ENCODE measurements at regions not wholly inside any gene's neighbourhood (a gene's known extent, or its start where the extent isn't known, plus 50 kb on each side); places are given as distances from the start of the nearest gene placed in this dataset.
A peak's percentile ranks its signal among the peaks of the same experiment; 100 is the strongest.

DNA sequence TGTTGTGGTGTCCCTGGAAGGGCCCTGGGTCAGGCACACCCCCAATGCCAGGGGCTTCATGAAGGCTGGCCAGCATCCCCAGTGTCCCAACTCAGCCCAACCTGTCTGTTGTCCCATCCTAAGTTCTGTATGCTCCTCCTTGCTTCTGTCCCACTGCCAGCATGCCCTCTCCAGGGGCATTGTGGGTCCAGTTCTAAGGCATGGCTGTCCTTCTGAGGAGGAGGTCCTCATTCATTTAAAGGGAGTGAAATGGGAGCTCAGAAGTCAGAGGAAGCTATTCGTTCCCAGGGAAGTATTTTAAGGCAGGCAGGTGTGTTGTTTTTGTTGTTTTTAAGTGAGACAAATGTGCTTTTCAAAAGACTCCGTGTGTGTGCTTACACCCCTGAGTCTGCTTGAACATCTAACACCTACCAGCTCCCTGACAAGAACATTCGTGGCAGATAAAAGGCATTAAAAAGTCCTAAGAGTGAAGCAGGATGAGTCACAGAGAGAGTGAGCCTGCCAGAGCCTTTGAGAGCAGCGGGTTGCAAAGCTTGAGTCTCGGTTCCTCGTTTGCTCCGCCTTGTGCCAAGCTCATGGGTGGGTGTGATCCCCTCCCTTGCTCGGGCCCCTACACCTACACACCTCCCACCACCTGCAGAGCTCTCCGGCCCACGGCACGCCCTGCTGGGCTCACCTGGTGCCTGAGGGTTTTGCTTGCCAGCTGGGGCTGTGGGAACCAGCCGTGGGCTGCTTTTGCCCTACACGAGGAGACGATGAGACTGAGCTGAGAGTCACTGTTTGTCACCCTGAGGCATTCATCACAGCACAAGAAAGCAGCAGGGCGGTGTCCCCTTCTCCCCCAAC is 183.4 kb upstream of the TOPAZ1 start:
- peak; percentile 57 for DNase-seq

DNA sequence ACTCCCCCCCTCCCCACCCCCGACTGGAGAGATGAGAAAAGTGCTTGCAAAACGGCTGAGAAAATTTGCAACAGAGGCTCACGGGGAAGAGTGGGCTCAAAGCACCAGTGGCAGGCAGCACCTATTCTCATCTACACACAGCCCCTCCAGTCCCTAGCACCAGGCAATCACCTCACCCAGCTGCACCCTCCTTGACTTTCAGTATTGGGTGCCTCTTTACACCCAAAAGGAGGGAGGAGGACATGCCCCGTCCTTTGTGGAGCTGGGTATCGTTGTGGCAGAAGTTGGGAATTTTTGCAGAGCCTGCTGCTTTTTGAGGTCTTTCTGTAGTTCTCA is 182.8 kb upstream of the TOPAZ1 start:
- no peak for DNase-seq

DNA sequence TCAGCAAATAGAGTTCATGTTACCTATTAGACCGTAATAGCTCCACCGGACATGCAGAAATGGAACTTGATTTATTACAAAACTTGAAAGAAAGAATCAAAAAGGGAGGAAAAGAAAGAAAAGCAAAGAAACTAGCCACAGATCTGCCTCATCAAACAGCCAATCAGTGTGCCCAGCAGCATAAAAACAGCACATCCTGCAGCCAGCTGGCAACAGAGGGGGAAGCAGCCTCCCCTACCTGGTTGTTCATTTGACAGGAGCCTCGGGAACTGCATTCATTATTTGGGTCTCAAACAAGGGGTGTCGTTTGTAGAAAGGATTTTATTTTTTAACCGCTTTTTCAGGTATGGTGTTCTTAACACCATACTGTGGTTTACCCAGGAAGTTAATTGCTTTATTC is 181.5 kb upstream of the TOPAZ1 start:
- DNase-seq = no peak

DNA sequence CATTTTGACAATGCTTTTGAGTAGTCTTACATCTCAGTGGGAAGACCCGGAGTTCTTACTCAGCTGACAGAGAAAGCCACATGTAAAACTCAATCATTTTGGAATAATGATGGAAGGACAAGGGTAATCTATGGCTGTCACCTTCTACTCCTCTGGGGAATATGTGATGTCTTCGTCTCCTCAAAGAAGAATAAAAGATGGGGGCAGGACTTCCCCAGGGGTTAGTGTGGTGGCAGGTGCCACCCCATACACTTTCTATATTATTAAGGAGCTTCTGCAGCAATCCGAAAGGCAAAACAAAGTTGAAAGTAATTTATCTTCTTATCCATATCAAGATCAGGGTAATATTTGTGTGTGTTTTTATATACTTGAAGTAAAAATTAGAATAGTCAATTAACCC is 180.4 kb upstream of the TOPAZ1 start:
- no peak for DNase-seq

DNA sequence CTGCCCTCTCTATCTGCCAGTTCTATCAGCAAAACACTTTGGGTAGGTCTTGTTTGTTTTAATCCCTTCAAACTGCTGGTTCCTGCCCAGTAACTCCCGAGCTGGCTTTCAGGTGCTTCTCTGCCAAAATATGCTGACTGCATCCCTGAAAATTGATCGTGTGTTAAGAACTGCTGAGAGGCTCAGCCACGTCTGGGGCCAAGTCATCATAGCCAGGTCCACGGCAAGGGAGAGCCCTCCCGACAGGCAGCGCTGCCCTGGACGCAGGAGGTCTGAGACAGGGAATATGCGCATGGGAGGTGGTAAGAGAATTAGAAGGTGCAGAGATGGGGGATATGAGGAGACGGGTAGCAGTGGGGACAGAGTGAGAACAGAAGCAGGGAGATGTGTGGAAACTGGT is 179.7 kb upstream of the TOPAZ1 start:
- no peak for DNase-seq

DNA sequence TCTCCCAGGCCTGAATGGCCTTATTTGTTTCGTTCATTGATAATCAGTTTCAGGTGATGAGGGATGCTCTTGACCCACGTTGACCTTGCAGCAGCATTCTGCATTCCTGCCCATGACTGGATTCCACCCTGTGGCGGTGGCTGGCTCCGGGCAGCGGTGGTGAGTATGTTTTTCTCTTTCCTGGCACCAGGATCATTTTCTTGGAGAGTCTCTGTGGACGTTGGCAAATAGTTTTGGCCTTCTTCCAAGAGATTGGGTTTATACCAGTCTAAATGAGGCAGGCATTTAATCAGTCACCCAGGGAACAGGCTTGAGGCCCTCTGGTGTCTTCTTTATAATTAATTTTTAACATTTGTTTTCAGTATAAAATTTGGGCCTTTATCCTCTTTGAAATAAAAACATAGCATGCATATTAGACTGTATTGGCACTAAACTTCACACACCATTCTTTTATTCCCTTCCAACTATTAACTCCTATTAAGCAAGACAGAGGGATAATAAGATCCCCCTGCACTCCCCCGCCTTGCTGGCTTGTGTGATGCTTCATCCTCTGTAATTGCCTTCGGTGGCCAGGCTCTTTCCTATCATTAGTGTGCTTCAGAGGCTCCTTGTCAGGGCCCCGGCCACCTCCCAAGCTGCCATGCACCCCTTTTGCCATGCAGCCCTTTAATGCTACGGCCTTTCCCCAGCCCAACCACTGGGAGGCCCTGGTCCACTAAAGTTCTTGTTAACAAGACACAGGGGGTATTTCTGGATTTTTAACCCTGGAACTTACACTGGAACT is 176.2 kb upstream of the TOPAZ1 start:
- no peak for DNase-seq

DNA sequence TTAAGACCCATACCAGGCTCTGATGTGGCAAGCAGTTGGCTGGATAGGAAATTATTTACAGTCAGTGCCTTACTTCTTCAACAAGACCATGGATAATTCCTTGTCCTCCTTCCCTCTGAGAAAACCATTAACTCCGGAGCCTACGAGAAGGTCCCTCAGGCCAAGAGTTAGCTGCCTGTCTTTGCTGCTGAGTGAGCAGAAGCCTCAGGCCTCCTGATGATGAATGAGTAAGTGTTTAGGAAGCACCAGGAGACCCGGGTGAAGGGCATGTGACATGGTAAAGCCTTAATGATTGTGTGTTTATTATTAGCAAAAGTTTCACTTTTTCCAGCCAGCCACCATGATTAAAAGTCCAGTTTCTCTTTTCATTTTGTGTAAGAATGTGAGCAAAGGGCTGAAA is 174.9 kb upstream of the TOPAZ1 start:
- no peak for DNase-seq

DNA sequence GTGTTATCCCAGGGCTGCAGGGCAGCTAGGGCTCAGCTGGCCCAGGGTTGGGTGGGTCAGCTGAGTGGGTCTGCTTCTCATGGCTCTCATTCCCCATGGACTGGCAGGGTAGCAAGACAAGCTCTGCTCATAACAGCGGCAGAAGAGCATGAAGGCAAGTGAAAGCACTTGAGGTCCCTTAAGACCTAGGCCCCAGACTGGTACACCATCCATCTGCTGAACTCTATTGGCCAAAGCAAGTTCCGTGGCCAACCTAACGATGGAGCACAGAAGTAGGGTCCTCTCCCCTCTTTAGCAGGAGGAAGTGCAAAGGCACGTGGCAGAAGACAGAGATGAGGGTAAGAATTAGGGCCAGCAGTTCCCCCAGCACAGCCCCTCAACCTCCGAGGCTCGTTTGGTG is 174.3 kb upstream of the TOPAZ1 start:
- DNase-seq = no peak

DNA sequence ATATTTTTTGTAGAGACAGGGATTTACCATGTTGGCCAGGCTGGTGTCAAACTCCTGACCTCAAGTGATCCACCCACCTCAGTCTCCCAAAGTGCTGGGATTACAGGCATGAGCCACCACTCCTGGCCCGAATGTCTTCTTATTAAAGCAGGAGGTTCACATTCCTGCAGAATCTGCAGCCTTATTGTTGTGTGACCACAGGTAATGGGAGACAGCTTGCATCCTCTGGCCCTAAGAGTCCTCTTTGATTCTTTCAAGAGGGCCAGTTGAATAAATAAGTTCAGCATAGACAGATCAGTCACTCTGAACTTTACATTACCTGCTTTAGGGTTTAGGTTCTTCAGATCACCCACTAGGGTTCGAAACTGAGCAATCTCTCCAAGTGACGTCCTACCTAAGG is 172.9 kb upstream of the TOPAZ1 start:
- DNase-seq = no peak

DNA sequence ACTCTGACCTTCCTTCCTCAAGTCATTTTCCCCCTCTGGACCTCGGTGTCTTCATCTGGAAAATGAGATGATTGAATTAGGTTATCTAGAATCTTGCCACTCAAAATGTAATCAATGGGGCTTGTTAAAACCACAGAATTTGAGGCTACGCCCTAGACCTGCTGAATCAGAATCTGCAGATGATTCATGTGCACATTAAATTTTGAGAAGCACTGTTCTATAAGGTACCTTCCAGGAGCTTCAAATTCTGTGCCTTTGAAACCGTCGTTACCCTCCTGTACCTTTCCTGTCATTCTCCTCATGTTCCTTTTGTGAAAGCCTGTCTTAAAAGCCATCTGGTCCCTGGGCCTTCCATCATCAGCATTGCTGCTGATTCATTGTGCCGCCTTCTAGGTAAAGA is 172.4 kb upstream of the TOPAZ1 start:
- DNase-seq = no peak

DNA sequence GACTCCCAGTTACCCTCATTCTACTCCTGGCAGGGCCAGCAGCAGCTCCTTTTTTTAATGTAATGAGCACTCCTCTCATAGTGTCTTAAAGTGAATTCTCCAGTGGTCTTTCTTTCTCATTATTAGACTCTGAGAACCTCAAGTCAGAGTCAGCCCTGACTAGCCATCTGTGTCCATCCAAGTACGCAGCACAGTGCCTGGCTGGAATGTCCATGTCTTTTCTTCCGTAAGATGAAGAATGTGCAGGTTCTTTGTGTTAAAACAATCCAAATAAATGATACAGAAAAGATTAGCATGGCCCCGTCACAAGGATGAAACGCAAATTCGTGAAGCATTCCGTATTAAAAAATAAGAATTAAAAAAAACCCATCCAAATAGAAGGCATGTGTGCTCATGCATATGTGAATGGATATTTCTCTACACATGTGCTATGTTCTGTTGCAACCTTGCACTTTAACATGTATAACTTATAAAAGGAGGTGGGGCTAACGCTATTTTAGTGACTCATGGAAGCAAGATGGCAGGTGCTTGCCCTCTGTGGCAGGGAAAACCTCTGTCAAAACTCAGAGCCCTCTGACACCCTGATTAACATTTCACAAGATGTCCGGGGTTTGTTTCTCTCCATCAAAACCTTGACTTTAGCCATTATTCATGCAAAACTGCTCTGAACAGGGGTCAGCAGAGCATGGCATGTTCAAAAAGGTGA is 170.7 kb upstream of the TOPAZ1 start:
- DNase-seq = no peak

DNA sequence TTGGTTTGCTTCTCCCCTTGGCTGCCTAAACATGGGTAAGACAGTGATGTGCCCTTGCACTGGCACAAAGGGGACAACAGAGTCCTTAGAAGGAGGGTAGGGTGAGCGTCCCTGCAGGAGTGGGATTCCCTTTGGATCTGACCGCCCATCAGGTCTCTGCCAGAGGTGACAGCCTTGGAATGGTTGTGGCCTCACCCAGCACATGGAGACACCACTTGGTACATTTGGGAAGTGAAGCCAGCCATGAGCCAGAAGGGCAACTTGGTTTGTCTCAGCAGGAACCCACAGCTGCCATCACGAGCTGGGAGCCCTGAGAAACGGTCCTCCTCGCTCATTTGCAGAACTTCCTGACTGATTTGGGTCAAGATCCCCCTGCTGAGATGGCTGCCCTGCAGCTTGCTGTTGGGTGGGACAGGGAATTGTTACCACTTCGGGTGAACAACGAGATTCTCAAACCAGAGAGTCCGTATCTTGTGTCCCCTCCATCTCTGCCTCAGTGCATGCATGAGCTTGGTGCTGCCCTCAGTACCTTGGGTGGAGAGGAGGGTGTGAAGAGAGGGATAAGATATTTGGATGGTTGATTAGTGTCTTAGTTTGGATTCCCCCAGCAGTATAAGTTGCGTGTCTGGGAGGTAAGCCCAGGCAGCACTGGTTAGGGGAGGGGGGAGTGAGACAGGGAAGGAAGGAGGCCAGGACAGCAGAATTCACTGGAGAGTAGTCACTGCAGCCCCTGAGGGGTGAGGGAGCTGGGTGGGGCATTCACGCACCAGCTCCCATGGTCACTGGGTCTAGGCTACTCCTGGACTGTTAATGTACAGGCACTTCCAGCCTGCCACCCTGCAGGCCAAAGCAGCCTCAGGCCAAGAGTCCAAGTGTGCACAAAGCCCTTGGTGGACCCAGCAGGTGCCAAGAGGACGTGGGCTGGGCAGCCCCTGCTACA is 168.8 kb upstream of the TOPAZ1 start:
- no peak for DNase-seq

DNA sequence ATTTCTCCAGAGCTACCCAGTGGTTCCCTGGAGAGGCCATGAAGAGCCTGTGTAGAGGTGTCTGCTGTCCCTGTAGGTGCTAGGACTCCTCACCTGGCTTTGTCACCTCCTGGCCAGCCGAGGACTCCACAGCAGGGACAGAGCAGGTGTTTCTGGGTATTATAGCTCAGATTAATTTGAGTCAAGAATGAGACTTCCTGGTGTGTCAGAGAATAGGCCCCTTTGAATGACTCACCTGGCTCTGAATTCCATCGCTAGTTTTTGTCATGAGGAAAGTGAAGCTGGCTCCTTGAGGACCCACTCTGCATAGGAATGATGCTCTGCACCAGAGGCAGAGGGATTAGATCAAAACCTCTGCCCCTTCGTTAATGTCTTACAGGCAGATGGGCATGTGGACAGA is 167.5 kb upstream of the TOPAZ1 start:
- no peak for DNase-seq

DNA sequence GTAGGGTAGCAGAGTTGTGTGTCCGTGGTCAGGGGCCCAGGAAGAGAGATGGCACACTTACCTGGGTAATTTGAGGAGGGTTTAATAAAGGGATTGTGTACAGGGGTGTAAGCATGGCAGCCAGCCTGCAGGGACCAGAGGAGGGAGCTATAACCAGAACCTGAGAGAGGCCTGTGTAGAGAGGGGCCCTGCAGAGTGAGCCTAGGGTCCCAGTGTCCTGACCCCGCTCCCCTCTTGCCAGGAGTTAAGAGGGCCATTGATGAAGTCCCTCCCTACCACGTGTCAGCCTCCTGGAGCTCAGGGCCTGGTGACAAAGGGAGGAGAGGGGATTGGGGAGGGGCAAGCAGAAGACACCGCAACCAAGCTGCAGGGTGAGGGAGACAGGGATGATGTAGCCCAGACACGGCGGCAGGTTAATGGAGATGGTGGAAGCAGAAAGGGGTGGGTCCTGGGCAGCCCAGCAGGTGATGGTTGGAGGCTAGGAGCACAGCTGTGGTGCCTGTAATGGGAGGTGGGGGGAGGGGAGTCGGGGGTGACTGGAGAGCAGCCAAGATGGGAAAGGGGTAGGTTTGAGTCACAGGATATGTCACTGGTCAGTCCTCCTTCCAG is 165.4 kb upstream of the TOPAZ1 start:
- DNase-seq = no peak

DNA sequence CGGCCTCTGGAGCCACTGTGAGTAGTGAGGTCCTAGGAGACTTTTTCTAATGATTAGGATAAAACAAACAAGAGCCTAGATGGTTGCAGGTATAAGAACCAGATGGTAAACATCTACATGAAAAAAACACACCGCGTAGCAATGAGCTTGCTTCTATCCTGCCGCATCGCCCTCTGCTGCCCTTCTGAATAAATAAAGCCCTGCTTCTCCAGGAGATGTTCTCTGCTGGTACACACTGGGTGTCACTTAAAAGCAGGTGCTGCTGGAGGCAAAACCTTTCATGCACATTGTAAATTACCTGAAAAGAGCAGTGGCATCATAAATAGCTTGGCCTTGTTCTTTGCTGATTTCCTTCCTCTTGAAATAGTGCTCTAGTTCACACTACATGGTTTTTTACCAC is 164.4 kb upstream of the TOPAZ1 start:
- DNase-seq = no peak

DNA sequence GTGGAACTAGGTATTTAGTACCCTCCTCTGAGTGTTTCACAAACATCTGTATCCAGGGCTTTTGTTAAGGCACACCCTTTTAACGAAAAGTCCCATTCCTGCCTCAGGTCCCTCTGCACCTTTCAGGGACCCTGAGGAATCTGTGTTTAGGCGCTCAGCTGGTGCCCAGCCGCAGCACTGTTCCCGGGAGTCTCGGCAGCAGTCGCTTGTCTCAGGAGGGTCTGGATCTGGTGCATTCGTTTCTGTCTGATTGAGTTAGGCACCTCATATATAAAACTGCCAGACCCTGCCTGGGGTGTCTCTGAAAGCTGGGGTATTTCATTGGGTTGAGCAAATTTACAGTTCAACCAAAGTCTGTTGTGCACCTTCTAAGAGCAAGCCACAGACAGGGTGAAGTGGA is 162.8 kb upstream of the TOPAZ1 start:
- DNase-seq = no peak

DNA sequence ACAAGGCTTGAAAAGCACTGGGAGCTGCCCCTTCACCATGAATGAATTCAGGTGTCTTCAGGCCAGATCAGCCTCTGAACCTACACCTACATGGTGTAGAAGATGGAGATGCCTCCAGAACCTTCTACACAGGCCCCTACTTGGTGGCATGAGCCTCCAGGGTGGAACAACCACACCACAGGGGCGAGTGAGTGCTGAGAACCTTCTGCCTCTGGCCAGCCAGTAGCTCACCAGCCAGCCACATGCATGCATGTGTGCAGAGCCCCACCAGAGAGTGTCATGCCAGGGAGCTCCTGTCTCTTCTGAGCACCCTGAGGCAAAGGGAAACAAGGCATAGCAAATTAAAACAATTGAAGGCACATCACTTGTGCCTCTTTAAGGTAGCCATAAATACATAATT is 161.8 kb upstream of the TOPAZ1 start:
- DNase-seq = no peak

DNA sequence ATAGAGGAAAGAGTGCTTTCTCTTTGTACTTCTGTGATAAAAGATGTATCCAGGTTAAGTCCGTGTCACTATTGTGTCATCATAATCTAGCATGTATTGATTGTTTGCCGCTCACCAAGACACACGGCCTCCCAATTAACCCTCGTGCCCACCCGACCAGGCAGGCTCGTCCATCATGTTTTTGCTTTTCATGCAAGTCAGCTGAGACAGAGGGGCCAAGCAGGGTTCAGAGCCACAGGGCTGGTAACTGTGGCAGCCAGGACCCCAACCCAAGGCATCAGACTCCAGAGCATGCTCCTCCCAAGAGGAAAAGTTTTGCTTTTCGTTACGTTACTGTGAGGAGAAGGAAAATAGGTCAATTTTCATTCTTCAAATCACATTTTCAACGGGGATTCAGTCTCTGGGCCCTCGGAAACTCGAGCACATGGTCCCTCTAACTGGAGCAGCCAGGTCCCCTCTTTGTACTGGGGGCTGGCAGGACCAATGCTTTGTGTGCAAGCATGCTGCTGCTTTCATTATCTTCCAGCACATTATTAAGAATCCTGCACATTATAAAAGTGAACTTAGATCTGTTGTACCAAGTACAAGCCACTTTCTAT is 161.1 kb upstream of the TOPAZ1 start:
- DNase-seq = no peak

DNA sequence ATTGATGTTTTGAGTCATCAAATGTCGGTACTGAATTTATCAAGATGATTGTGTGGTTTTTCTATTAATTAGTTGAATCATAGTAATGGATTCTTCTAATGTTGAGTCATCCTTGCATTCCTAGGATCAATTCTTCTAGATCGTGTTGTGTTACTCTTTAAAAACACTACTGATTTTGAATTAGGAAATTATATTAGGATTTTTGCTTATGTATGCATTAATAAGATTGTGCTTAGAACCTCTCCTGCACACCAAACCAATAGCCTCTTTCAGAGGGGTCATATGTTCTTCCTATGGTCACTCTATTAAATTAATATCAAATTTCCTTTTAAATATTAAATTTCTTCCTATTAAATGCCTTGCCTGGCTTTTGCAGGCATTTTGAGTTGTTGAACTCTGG is 151.7 kb upstream of the TOPAZ1 start:
- DNase-seq = no peak

DNA sequence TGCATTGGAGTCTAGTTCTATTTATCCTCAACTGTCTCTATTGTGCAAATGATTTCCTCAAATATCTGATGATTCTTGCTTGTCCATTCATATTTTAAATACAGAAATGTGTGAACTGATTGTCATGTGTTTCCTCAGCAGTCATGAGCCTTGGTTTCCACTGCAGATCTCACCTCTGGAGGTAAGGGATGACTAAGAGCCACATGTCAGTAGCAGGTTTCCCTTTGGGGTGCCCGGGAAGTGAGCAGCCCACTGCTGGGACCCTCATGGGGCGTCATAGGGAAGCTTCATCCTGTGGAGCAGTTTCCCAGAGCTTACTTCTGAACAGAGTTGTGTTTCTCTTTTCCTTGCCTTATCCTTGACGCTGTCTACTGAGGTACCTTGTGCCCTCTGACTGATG is 149.2 kb upstream of the TOPAZ1 start:
- no peak for DNase-seq

DNA sequence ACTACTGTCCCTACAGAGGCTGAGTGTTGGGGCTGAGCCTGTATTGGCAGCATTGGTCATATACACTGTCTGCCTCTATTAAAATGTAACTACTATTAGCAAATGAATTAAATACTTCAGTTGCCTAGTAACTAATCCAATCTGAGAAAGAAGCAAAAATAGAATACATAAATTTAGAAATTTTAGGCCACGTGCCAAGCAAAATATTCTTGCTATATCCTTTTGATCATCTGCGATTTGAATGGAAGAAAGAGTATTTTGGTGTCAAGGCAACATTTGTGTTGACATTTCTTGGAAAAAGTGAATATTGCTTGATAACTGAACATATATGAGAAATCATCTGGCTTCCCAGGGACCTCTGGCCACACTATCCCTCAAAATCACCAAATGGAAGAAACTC is 148.2 kb upstream of the TOPAZ1 start:
- no peak for DNase-seq

Data from activated CD8-positive, alpha-beta memory T cell treated with anti-CD3 and anti-CD28 coated beads, Interleukin-2, amount 50 U/mL, for 48 hours (primary cell).